ENCODE measurements at regions not wholly inside any gene's neighbourhood (a gene's known extent, or its start where the extent isn't known, plus 50 kb on each side); places are given as distances from the start of the nearest gene placed in this dataset.

DNA sequence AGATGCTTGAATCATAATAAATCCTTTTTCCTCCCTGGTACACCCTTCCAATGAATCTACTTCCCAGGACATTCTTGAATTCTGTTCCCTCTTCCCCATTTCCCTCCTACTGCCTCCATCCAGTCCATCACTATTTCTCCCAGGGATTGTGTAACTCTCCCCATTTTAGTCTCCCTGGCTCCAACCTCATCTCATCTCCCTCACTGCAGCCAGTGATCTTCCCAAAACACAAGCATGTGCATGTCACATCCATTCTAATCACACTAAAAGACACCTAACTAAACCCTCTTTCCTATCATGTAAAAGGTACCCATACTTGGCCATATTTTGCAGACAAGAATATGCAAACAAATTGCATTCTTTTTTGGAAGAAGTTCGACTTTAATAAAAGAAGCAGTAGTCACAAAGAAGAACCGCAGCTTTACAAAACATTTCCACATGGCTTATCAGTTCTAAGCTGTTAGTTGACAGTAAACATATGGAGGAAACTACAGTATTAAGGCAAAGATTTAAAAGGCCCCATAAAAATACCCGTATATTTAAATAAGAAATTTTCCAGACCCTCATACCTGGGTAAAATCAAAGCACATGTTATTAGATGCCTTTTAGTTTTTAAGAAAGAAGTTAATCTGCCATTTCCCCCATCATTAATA is 111.0 kb downstream of the KCTD12 start:
- Histone ChIP-seq H3K9ac (no peak overlapping the region), H3K4me2 (no peak overlapping the region), H3K4me1 (no peaks in the 10 kb centered on the region), H3K9me3 (no peaks in the 10 kb centered on the region), H3K27ac (no peak overlapping the region), H3K4me3 (no peak overlapping the region), H3K27me3 (no peaks in the 10 kb centered on the region; the same call in 1 of the 2 replicates), H3K36me3 (no peaks in the 10 kb centered on the region), H4K20me1 (no peaks in the 10 kb centered on the region)
- no peak for TF ChIP-seq Cebpa-rat (IDR thresholded peaks at IDR 0.05)

DNA sequence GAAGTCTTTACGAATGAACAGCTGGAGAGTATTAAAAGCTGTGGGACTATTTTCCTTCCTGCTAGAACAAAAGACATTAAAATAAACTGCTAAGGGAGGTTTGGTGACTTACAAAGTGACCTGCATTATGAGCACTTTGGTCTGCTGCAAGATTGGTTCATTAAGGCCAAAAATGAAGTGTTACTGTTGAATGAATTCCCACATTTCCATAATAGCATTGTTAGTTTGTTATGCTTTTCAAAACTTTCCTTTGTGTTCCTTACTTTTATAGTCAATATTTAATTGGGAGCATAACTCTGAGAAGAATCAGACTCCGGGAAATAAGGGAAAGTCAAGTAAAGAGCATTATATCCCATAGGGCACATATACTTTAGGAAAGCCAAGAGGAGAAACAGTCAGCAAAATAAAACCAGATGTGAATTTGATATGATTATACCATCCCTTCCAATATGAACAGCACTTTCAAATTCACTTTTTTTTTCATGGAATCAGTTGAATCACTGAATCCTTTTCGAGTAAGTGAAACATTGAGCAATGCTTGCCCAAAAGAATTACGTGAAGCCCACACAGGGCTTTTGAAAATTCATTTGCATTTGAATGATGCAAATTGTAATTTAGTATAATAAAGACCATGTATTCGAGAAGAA is 112.6 kb downstream of the KCTD12 start:
- Histone ChIP-seq H3K36me3 (no peaks in the 10 kb centered on the region), H3K27ac (no peak overlapping the region), H3K4me3 (no peak overlapping the region), H3K9ac (no peak overlapping the region), H3K4me2 (no peak overlapping the region), H3K9me3 (no peaks in the 10 kb centered on the region), H4K20me1 (no peaks in the 10 kb centered on the region), H3K27me3 (no peaks in the 10 kb centered on the region; the same call in 1 of the 2 replicates), H3K4me1 (no peaks in the 10 kb centered on the region)
- no peak for TF ChIP-seq Cebpa-rat (IDR thresholded peaks at IDR 0.05)

DNA sequence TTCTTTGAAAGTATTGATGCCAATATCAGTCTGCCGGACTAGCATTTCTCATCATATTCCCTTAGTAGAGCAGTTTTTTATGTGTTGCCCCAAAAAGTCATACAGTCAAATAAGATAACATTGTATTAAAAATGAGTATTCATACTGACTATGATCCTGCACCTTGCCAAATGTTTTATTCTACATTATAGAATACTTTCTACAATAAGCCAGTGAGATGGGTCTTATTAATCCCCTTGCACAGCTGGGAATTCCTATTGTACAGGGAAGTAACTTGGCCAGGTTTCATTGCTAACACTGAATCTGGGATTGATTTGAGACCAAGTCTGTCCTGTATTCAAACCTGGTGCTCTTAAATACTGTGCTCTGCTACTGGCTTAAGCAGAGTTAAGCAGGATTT is 114.0 kb downstream of the KCTD12 start:
- H4K20me1 ChIP-seq, result no peaks in the 10 kb centered on the region
- no peaks in the 10 kb centered on the region for H3K4me1 ChIP-seq
- no peaks in the 10 kb centered on the region; the same call in 1 of the 2 replicates for H3K27me3 ChIP-seq
- no peak overlapping the region for H3K27ac ChIP-seq
- no peak overlapping the region for H3K4me2 ChIP-seq
- no peak overlapping the region for H3K4me3 ChIP-seq
- no peak for TF ChIP-seq Cebpa-rat (IDR thresholded peaks at IDR 0.05)
- H3K9ac ChIP-seq, result no peak overlapping the region
- H3K9me3 ChIP-seq, result no peaks in the 10 kb centered on the region
- no peaks in the 10 kb centered on the region for H3K36me3 ChIP-seq

DNA sequence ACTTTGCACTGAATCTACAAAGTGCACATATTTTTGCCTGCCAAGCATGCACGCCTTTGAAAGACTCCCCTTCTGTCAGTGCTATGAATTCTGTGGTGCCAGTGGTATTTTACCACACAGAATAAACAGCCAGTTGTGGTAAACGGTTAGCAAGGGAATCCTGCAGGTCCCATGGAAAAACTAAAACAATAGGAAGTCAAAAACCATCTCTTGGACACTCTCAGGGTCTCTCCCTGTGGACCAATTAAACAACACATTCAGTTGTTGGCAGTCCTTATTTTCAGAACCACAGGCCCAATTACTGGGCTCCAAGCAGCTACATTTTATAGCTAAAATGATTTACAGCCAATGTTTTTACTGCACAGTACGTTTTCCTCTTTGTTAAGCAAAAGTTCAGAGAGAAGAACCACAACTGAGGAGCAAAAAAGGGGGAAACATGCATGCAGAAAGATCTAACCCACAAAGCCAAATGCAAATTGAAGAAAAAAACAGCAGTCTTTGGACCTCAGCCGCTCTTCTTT is 116.9 kb downstream of the KCTD12 start:
- Histone ChIP-seq H3K4me1 (no peaks in the 10 kb centered on the region), H3K36me3 (no peaks in the 10 kb centered on the region), H3K9ac (no peak overlapping the region), H3K4me2 (no peak overlapping the region), H3K27me3 (no peaks in the 10 kb centered on the region), H3K27ac (no peak overlapping the region), H3K9me3 (no peaks in the 10 kb centered on the region), H3K4me3 (no peak overlapping the region), H4K20me1 (no peaks in the 10 kb centered on the region)
- no peak for TF ChIP-seq Cebpa-rat (IDR thresholded peaks at IDR 0.05)

DNA sequence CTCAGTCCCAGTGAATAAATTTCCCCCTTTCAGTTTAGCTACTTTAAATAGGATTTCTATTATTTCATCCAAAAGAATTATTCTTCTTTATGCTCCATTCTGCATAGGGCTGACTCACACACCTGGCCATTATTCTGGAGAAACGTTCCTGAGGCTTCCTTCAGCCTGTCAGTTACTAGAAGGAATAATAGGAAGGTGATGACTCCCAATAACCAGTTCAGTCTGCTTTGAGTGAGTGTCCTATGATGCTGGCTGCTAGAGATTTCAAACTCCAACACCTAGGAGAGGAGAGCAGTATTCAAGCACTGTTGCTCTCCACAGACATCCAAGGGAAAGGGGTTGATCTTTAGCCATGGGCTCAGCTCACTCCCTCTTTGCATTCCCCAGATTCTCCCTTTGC is 117.8 kb downstream of the KCTD12 start:
- Histone ChIP-seq H3K4me3 (no peak overlapping the region), H4K20me1 (no peaks in the 10 kb centered on the region), H3K9ac (no peak overlapping the region), H3K36me3 (no peaks in the 10 kb centered on the region), H3K27me3 (no peaks in the 10 kb centered on the region), H3K9me3 (no peaks in the 10 kb centered on the region), H3K4me1 (no peaks in the 10 kb centered on the region), H3K4me2 (no peak overlapping the region), H3K27ac (no peak overlapping the region)
- TF ChIP-seq Cebpa-rat (IDR thresholded peaks at IDR 0.05), result no peak

DNA sequence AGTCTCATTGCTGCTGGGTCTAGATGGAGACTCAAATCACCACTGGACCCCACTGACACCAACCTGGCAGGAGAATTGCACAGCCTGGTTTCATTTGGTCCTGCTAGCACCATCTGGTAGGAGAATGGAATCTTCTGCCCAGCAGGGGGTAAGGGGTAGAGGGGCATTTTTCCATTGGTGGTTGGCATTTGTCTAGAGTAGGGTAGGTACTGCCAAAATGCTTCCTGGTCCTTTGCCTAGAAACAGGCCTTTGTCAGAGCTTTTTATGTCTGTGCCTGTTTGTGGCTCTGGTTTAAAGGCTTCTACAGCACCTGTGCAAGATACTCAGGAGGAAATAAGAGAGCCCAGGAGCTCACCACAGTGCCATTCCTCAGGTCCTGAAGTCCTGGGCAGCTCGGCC is 121.3 kb downstream of the KCTD12 start:
- no peaks in the 10 kb centered on the region for H3K36me3 ChIP-seq
- H3K9me3 ChIP-seq, result no peaks in the 10 kb centered on the region
- no peak overlapping the region for H3K4me2 ChIP-seq
- no peak for TF ChIP-seq Cebpa-rat (IDR thresholded peaks at IDR 0.05)
- no peak overlapping the region for H3K9ac ChIP-seq
- H3K4me1 ChIP-seq, result no peaks in the 10 kb centered on the region
- H3K4me3 ChIP-seq, result no peak overlapping the region
- no peaks in the 10 kb centered on the region for H4K20me1 ChIP-seq
- no peak overlapping the region for H3K27ac ChIP-seq
- H3K27me3 ChIP-seq, result no peaks in the 10 kb centered on the region

DNA sequence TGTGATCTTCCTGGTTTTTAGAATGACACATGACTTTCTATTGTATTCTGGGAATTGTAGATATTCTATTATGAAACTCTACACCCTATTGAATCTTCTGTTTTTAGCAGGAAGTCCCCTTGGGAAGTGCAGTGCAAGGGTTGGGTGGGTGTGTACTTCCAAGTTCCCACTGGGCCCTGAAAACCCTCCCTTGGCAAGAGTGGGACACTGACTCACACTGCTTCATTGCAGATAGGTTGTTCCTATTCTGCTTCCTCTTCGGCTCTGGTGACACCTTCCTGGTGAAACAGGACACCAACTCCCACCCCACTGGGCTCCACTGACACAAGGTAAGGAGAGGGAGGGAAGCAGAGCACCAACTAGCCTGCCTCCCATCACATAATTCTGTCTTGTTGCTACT is 121.8 kb downstream of the KCTD12 start:
- no peak overlapping the region for H3K9ac ChIP-seq
- H3K4me2 ChIP-seq, result no peak overlapping the region
- H3K27me3 ChIP-seq, result no peaks in the 10 kb centered on the region
- H3K4me1 ChIP-seq, result no peaks in the 10 kb centered on the region
- H4K20me1 ChIP-seq, result no peaks in the 10 kb centered on the region
- H3K36me3 ChIP-seq, result no peaks in the 10 kb centered on the region
- no peak overlapping the region for H3K27ac ChIP-seq
- no peaks in the 10 kb centered on the region for H3K9me3 ChIP-seq
- no peak overlapping the region for H3K4me3 ChIP-seq
- TF ChIP-seq Cebpa-rat (IDR thresholded peaks at IDR 0.05), result no peak

DNA sequence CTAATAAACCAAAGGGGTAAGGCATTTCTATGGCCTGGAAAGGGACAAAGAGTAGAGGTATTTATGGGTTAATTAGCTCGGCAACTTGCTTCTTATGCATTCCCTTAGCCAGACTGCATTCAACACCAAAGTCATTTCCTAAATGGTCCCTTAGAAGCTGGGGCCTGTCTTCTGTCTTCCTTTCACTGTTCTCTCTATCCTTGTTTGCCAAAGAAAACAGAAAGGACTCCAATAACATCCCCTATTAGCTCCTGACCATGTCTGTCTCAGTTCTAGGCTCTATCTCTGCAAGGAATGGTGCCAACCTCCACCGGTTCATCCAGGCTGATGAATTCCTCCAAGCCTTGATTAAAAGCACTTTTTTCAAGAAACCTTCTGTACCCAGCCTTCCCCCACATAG is 123.5 kb downstream of the KCTD12 start:
- H3K9ac ChIP-seq, result no peak overlapping the region
- no peak overlapping the region for H3K4me2 ChIP-seq
- no peak overlapping the region for H3K27ac ChIP-seq
- H3K36me3 ChIP-seq, result no peaks in the 10 kb centered on the region
- no peak for TF ChIP-seq Cebpa-rat (IDR thresholded peaks at IDR 0.05)
- H3K4me3 ChIP-seq, result no peak overlapping the region
- no peaks in the 10 kb centered on the region for H3K27me3 ChIP-seq
- no peaks in the 10 kb centered on the region for H4K20me1 ChIP-seq
- H3K4me1 ChIP-seq, result no peaks in the 10 kb centered on the region
- H3K9me3 ChIP-seq, result no peaks in the 10 kb centered on the region

DNA sequence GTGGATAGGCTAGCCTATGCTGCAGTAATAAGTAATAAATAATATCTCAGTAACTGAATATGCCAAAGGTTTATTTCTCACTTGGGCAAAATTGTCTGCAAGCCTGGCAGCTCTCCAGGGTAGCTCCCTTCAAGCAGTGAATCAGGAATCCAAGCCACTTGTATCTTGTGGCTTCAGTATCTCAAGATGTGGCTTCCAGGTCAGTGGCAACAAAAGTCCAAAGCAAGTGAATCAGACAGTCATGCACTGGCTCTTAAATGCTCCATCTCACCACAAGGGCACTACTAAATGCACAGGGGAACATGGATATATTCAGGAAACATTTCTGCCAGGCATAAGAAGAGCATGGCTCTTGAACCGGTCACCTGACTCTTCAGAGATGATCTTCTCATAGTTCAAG is 126.3 kb downstream of the KCTD12 start:
- Histone ChIP-seq H3K4me2 (no peak overlapping the region), H3K9me3 (no peaks in the 10 kb centered on the region)

DNA sequence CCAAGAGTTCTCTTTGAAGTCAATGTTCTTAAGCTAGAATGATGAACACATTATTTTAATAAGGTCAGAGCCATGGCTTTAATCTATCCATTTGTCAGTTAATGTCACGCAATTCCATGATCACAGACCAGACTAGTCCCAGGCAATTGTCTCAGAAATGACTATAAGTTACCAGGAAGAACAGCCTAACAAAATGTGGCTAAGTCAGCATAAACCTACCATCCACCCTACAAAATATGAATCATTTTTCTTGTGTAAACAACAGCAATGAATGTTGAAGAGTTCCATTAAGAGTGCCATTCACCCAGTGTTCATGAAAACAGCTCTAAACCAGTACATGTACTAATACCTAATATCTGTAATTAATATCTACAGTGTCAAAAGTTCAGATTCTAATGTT is 127.5 kb downstream of the KCTD12 start:
- Histone ChIP-seq H3K9me3 (no peaks in the 10 kb centered on the region), H3K9ac (no peak overlapping the region), H3K27ac (no peak overlapping the region), H4K20me1 (no peaks in the 10 kb centered on the region), H3K36me3 (no peaks in the 10 kb centered on the region), H3K4me3 (no peak overlapping the region), H3K27me3 (no peaks in the 10 kb centered on the region), H3K4me2 (no peak overlapping the region), H3K4me1 (no peaks in the 10 kb centered on the region)
- TF ChIP-seq Cebpa-rat (IDR thresholded peaks at IDR 0.05), result no peak

More for the DNA sequence above, 126.3 kb downstream of the KCTD12 start:
- Histone ChIP-seq H3K4me1 (no peaks in the 10 kb centered on the region), H3K27ac (no peak overlapping the region), H4K20me1 (no peaks in the 10 kb centered on the region), H3K4me3 (no peak overlapping the region), H3K27me3 (no peaks in the 10 kb centered on the region), H3K9ac (no peak overlapping the region), H3K36me3 (no peaks in the 10 kb centered on the region)
- no peak for TF ChIP-seq Cebpa-rat (IDR thresholded peaks at IDR 0.05)

Data from BLaER1 (cell line).